Astrocyte (in vitro differentiated cells and primary cell): ENCODE measurements at regions not wholly inside any gene's neighbourhood (a gene's known extent, or its start where the extent isn't known, plus 50 kb on each side); places are given as distances from the start of the nearest gene placed in this dataset.

Source experiments
- DNase-seq: peaks from one replicate; pipeline ENCODE4 v3.0.0-alpha.2; 2010; ENCODE audit warnings: low read depth
- FAIRE-seq: peaks from 2 replicates; lab custom pipeline; 2011; peaks lifted over from hg19 to GRCh38; lab: Jason Lieb, UNC
- H2AFZ ChIP-seq: 2 replicates; pipeline ENCODE4 v1.6.0; 2012; ENCODE audit warnings: low read depth, low read length, inconsistent platforms
- H3K27ac ChIP-seq: 2 replicates; pipeline ENCODE4 v1.5.1; 2011; ENCODE audit warnings: low read depth, low read length, inconsistent platforms
- H3K27me3 ChIP-seq: 2 replicates; pipeline ENCODE4 v1.6.0; 2011; ENCODE audit warnings: low read length, inconsistent platforms; ENCODE audit not compliant: insufficient read depth
- H3K36me3 ChIP-seq: 2 replicates; pipeline ENCODE4 v1.5.1; 2011; ENCODE audit warnings: low read length, inconsistent platforms; ENCODE audit not compliant: insufficient read depth
- H3K4me1 ChIP-seq: 2 replicates; pipeline ENCODE4 v1.5.1; 2011; ENCODE audit warnings: low read length, inconsistent platforms; ENCODE audit not compliant: insufficient read depth
- H3K4me2 ChIP-seq: 2 replicates; pipeline ENCODE4 v1.6.0; 2012; ENCODE audit warnings: low read length, inconsistent platforms
- H3K4me3 ChIP-seq: 2 replicates; pipeline ENCODE4 v1.5.1; 2011; ENCODE audit warnings: low read depth, mild to moderate bottlenecking, low read length, inconsistent platforms; ENCODE audit not compliant: insufficient read depth
- H3K79me2 ChIP-seq: 2 replicates; pipeline ENCODE4 v1.6.0; 2012; ENCODE audit warnings: mild to moderate bottlenecking, low read length, inconsistent platforms; ENCODE audit not compliant: insufficient read depth
- H3K9ac ChIP-seq: 2 replicates; pipeline ENCODE4 v1.6.0; 2012; ENCODE audit warnings: mild to moderate bottlenecking, low read length, inconsistent platforms
- H3K9me3 ChIP-seq: 2 replicates; pipeline ENCODE4 v1.5.1; 2012; ENCODE audit warnings: low read depth, mild to moderate bottlenecking, low read length, inconsistent platforms; ENCODE audit not compliant: insufficient read depth
- H4K20me1 ChIP-seq: 2 replicates; pipeline ENCODE4 v1.6.0; 2012; ENCODE audit warnings: low read length, inconsistent platforms; ENCODE audit not compliant: insufficient read depth
- H3K27ac Mint-ChIP-seq: one replicate; pipeline ENCODE4 v1.8.0; 2021; ENCODE audit warnings: mild to moderate bottlenecking, mixed read lengths; ENCODE audit not compliant: unreplicated experiment
- H3K27me3 Mint-ChIP-seq: one replicate; pipeline ENCODE4 v1.8.0; 2021; ENCODE audit warnings: low read depth, mixed read lengths; ENCODE audit not compliant: unreplicated experiment
- H3K36me3 Mint-ChIP-seq: one replicate; pipeline ENCODE4 v1.8.0; 2021; ENCODE audit warnings: low read depth, mixed read lengths; ENCODE audit not compliant: unreplicated experiment
- H3K4me1 Mint-ChIP-seq: one replicate; pipeline ENCODE4 v1.8.0; 2021; ENCODE audit warnings: low read depth, mixed read lengths; ENCODE audit not compliant: unreplicated experiment
- H3K4me3 Mint-ChIP-seq: one replicate; pipeline ENCODE4 v1.8.0; 2021; ENCODE audit warnings: mild to moderate bottlenecking, moderate library complexity, mixed read lengths; ENCODE audit not compliant: unreplicated experiment
- H3K9me3 Mint-ChIP-seq: one replicate; pipeline ENCODE4 v1.8.0; 2021; ENCODE audit warnings: mild to moderate bottlenecking, mixed read lengths; ENCODE audit not compliant: unreplicated experiment
- EZH2 ChIP-seq: IDR thresholded peaks from 2 replicates; pipeline ENCODE4 v1.6.1; 2012; ENCODE audit warnings: mild to moderate bottlenecking, low read length, inconsistent platforms; ENCODE audit not compliant: insufficient read depth
- TF ChIP-seq, protein P1 (sequence below): IDR thresholded peaks from 2 replicates; pipeline ENCODE4 v1.5.1; 2011; ENCODE audit warnings: low read depth, mild to moderate bottlenecking, inconsistent platforms, low read length, moderate library complexity; ENCODE audit not compliant: insufficient read depth

GRCh38 chr6:167543602-167544497, 219.0 kb downstream of the TTLL2 start:
- no peaks in the 10 kb centered on the region for H3K36me3 ChIP-seq
- H3K4me3 Mint-ChIP-seq: no peak overlapping the region
- H3K27me3 Mint-ChIP-seq: peaks cover 11% of the 10 kb centered on the region
- peaks cover 14% of the 10 kb centered on the region for H3K9me3 Mint-ChIP-seq
- H3K4me1 Mint-ChIP-seq: no peaks in the 10 kb centered on the region
- H3K27ac ChIP-seq: no peak overlapping the region
- H3K4me3 ChIP-seq: no peak overlapping the region
- DNase-seq (peak; percentile 6), FAIRE-seq (no peak)
- H3K4me1 ChIP-seq: no peaks in the 10 kb centered on the region
- no peaks in the 10 kb centered on the region for H3K36me3 Mint-ChIP-seq
- no peaks in the 10 kb centered on the region for H4K20me1 ChIP-seq
- H2AFZ ChIP-seq: no peak overlapping the region
- no peaks in the 10 kb centered on the region for H3K79me2 ChIP-seq
- no peak overlapping the region for H3K27ac Mint-ChIP-seq
- no peak overlapping the region for H3K9ac ChIP-seq
- H3K4me2 ChIP-seq: peak overlapping the region; percentile 67
- no peaks in the 10 kb centered on the region for H3K27me3 ChIP-seq
- no peak for TF ChIP-seq EZH2
- TF ChIP-seq, protein P1, sequence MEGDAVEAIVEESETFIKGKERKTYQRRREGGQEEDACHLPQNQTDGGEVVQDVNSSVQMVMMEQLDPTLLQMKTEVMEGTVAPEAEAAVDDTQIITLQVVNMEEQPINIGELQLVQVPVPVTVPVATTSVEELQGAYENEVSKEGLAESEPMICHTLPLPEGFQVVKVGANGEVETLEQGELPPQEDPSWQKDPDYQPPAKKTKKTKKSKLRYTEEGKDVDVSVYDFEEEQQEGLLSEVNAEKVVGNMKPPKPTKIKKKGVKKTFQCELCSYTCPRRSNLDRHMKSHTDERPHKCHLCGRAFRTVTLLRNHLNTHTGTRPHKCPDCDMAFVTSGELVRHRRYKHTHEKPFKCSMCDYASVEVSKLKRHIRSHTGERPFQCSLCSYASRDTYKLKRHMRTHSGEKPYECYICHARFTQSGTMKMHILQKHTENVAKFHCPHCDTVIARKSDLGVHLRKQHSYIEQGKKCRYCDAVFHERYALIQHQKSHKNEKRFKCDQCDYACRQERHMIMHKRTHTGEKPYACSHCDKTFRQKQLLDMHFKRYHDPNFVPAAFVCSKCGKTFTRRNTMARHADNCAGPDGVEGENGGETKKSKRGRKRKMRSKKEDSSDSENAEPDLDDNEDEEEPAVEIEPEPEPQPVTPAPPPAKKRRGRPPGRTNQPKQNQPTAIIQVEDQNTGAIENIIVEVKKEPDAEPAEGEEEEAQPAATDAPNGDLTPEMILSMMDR: no peak
- no peaks in the 10 kb centered on the region for H3K9me3 ChIP-seq

- H3K4me1 ChIP-seq: peaks cover 2% of the 10 kb centered on the region
- Mint-ChIP-seq H3K36me3 (no peaks in the 10 kb centered on the region), H3K27ac (no peak overlapping the region), H3K27me3 (peaks cover 18% of the 10 kb centered on the region), H3K9me3 (peaks cover 5% of the 10 kb centered on the region), H3K4me1 (no peaks in the 10 kb centered on the region), H3K4me3 (no peak overlapping the region)
- no peak for FAIRE-seq
- H3K9ac ChIP-seq: no peak overlapping the region
- H3K9me3 ChIP-seq: no peaks in the 10 kb centered on the region
- no peak overlapping the region for H3K4me3 ChIP-seq
- DNase-seq: no peak
- no peaks in the 10 kb centered on the region for H3K79me2 ChIP-seq
- peaks cover 2% of the 10 kb centered on the region for H3K27me3 ChIP-seq
- no peak overlapping the region for H2AFZ ChIP-seq
- H3K27ac ChIP-seq: no peak overlapping the region
- no peaks in the 10 kb centered on the region for H3K36me3 ChIP-seq
- H4K20me1 ChIP-seq: no peaks in the 10 kb centered on the region
- no peak for TF ChIP-seq EZH2
- TF ChIP-seq, protein P1: no peak
- H3K4me2 ChIP-seq: no peak overlapping the region
Measured at GRCh38 chr6:167546611-167547327, 221.9 kb downstream of the TTLL2 start.
